GM19438 (cell line): ENCODE measurements at regions not wholly inside any gene's neighbourhood (a gene's known extent, or its start where the extent isn't known, plus 50 kb on each side); places are given as distances from the start of the nearest gene placed in this dataset.
"Not testable (repeated sequence)": the region's sequence is repeated elsewhere in the genome, so short reads cannot be mapped to it uniquely, and the experiment has no call there.

Experiments
- ATAC-seq: cut with Tn5 transposase; IDR thresholded peaks from one replicate; pipeline ENCODE4 v1.9.1; 2021; ENCODE audit warnings: low read depth; ENCODE audit not compliant: unreplicated experiment

DNA sequence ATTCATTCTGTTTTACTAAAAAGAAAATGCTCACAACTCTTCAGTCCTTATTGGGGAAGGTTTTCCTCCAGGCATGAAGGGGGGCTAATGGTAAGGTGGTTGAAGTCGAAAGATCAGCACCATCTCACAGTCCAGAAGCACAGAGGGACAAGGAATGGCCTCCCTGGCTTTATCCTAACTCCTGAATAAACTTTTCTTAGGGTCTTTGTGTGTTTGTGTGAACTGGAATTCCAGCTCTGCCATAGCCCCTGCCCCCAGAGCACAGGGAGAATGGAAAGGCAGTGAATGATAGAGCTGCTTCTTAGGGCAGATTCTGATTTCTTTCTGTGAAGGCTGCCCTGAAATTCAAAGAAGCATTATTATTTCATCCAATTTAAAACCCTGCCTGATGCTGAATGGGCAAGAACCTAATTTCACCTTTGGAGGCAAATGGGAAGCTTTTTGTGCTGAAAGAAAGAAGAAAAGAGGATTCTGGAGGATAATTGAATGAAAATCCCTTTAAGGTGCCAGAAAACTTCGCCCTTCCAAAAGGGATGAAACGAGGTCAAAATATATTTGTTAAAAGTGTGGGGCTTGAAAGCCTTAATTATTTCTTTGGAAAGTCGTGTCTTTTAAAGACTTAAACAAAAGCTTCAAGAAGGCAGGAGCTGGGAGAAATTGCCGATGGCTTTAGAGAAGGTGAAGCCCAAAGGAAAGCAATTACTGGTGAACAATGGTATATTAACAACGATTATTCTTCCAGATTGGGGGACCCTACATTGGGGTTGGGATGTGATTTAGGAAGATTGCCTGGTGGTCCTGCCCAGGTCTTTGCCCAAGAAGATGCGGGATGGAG lies 259.9 kb upstream of the RGMA start:
- ATAC-seq: no peak

DNA sequence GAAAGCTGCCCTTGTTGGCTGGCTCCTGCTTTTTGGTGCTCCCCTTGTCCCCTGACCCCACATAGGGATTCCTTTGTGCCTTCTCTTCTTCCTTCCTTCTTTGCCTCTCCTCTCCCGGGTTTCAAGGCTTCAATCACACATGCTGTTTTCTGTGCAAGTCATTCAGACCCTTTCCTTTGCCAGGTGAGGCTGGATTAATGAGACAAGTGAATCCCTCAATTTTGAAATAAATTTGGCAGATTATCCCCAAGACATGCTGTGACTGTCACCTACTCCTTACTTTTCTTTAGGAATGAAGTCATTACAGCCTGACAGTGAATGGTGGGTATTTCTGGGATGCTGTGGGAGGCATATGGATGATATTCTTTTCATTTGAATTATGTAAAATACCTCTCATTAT lies 259.0 kb upstream of the RGMA start:
- ATAC-seq: no peak

DNA sequence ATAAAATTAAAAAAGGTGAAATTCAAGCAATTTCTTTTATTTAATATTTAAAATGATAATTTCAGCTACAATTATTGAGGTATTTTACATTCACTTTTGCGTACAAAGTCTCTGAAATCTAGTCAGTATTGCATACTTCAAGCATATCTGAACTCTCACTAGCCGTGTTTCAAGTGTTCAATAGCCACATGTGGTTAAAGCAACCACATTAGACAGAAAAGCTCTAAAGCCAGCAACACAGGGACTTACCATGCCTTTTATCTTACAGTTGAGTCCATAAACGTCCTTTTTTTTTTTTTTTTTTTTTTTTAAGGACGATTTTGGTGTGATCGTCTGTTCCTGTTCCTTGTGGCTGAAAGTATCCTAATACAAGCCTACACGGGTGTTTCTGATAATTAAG lies 257.0 kb upstream of the RGMA start:
- ATAC-seq: no peak

DNA sequence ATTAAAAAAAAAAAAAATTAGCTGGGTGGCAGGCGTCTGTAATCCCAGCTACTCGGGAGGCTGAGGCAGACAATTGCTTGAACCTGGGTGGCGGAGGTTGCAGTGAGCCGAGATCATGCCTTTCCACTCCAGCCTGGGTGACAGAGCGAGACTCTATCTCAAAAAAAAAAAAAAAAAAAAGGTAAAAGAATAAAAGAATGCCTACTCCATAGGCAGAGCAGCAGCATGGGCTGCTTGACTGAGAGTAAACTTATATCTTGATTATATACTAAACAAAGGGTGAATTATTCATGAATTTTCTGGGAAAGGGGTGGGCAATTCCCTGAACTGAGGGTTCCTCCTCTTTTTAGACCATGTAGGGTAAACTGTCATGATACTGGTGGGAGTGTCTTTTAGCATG lies 254.4 kb upstream of the RGMA start:
- ATAC-seq: not testable (repeated sequence)

DNA sequence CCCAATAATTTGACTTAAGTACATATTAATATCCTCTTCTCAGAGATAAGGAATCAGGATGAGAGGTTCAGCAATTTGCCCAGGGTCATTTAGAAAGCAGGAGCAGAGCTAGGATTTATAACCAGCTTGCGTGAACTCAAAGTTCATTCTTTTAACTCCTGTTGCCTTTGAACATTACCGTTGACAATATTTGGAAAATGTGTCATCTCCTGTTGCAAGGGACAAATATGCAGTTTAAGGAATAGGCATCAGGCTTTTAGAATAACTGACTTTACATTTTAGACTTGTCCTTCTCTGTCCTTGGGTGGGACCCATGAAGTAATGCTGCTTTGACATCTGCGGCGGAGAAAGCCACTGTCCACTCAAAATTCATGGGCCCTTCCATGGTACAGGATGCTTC lies 252.2 kb upstream of the RGMA start:
- ATAC-seq: no peak

DNA sequence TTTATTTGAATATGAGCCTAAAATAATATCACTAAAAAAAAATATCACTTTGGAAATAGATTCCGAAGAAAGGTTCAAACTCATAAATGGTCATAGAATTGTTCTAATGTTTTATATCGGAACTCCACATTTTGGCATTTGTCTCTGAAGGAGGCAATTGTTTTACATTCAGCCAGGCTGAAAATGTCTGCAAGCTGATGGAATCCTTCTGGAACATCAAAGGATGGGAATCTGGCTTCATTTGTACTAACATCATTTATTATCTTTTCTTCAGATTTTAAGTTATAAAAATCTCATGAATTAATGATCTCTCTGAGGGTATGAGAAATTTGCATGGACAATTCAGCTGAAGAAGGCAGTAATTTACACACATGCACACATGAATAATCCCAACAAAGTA lies 251.4 kb upstream of the RGMA start:
- no peak for ATAC-seq

DNA sequence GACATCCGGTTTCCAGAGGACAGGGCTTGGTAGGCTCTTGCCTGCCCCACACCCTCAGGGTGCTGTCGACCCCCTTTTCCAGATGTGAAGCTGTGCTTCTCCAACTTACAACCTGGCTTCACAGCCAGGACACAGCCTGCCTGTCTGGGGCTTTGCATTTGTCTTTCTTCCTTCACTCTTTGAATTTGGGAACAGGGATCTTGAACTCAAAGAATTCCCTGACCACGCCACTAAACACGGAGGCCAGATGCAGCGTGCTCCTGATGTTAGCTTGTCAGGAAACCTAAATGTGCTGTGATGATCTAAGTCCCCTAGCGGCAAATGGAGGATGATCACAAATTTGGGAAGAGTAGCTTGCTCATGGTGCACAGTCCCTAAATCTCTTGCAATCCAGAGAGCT lies 244.8 kb upstream of the RGMA start:
- no peak for ATAC-seq

DNA sequence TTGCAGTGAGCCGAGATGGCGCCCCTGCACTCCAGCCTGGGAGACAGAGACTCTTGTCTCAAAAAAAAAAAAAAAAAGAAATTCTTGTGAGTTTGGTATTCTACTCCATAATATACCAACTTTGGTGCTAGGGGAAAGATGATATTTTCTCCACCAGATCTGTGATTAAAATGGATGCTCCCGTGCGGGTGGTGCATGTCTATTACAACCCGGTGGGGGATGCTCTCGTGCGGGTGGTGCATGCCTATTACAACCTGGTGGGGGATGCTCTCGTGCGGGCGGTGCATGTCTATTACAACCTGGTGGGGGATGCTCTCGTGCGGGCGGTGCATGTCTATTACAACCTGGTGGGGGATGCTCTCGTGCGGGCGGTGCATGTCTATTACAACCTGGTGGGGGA lies 244.1 kb upstream of the RGMA start:
- not testable (repeated sequence) for ATAC-seq

DNA sequence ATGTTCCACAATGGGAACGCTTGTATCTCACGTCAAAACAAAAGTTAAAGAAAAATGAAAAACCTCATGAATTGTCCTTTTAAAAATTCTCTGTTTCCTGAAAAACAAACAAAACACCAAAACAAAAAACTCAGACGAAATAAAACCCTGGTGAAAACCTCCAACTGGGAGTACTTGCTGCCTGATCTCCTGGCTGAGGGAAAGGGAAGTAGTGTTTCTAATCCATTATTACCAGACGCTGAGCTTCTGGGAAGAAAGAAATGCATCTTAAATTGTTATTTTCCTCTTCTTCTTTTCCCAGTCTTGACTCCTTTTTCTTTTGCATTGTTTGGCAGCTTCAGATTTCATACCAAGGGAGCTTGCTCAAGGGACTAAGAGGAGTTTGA lies 243.2 kb upstream of the RGMA start:
- no peak for ATAC-seq

DNA sequence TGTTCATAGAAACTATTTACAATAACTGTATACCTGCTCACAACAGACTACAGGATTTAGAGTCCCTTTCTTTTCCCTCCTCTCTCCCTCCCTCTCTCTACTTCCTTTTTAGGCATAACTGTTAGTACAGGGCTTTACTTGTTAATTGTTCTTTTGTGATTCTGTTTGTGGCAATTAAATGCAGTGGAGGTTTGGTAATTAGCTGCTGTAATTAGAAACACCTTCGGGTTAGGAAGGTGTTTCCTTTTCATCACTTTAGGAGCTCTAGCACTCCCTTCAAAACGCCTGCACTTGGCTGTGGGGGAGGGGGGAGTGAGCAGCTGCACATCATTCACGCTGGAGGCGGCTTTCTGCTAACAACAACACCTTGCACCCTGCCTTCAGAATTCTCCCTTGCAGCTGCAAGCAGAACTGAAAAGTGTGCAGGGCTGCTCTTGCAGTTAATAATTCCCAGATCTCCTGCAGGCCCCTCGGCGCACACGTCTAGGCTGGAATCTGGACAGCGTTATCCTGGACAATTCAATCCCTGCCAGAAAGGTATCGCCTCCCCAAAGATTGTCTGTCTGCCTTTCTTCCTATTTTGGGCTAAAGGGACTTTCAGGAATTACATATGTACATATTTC lies 242.6 kb upstream of the RGMA start:
- no peak for ATAC-seq

DNA sequence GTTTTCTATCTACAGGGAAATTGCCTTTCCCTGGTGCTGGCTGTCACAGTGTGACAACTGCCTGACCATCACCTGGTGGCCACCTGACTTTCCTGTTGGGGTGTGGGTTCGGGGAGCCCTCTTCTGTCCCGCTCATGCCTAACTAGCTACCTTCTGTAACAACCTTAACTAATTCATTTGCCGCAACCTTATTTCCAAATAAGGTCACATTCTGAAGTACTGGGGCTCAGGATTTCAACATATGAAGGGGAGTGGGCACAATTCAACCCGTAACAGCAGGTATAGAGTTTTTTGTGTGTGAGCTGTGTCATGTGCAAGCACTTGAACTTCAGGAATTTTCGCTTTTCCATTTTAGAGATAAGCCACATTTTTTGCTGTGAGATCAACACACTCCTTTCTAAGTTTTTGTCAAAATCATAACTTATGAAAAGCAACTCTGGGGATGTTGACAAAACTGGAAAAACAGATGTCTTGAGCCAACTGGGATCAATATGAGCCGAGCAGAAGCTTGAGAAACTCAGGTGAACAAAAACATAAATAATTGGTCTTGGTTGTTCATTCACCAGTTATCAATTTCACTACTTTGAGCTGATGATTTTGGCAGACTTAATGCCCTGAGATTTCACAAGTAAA lies 242.0 kb upstream of the RGMA start:
- ATAC-seq: no peak

DNA sequence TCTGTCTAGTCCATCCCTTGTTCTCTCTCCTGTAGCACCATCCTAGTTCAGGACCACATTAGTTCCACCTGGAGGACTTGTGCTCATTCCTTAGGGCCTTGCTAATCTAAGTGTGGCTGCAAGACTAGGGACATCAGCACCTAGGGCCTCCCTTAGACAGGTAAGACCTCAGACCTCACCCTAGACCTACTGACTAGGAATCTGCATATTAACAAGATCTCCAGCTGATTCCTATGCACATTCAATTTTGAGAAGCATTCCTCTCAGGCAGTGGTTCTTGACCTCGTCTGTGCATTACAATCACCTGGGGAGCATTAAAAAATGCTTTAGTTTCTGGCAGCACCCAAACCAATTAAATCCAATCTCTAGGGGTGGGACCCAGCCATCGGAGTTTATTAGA lies 238.4 kb upstream of the RGMA start:
- no peak for ATAC-seq

DNA sequence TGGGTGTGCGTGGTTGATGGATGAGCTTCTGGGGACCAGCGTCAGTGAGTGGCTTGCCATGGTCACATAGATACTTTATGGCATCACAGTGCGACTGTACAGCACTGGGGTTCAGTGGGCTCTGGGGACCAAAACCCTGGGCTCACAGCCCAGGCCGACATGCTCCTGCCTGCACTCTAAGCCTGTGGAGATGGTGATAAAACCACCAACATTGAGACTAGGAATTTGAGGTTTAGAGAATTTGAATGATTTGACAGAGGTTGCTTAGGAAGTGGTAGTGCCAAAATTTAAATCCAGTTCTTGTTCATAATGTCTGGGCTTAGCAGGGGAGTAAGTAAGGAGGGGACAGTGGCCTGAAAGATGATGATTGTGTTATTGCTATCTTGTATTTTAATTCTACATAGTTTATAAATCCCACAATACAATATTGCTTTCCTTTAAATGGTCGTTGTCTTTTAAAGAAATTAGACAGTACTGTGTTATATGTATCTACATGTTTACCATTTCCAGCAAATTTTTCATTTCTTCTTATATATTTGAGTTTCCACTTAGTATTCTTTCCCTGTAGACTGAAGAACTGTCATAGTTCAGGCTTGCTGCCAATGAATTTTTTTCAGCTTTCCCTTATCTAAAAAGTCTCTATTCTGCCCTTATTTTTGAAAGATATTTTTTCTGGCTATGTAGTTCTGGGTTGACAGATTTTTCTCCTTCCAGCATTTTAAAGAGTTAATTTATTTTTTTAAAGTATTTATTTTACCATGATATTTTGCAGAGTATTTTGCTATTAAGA lies 235.4 kb upstream of the RGMA start:
- no peak for ATAC-seq

DNA sequence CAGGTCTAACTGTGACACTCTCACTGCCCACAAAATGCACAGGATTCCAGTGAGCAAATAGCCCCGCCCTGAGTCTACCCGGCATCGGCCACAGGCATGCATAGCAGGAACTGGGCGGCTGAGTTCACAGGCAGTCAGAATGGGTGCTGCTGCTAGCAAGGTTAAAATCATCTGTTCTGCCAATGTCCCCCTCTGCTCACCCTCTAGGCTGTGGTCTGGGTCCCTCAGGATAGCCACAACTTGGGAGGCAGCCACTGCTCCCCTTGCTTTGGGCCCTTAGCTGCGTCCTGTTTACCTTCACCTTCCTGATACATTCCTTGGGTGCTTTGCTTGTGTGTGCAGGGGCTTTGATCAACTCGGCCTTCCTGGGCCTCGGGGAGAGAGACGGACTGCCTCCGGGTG lies 232.9 kb upstream of the RGMA start:
- ATAC-seq: no peak

DNA sequence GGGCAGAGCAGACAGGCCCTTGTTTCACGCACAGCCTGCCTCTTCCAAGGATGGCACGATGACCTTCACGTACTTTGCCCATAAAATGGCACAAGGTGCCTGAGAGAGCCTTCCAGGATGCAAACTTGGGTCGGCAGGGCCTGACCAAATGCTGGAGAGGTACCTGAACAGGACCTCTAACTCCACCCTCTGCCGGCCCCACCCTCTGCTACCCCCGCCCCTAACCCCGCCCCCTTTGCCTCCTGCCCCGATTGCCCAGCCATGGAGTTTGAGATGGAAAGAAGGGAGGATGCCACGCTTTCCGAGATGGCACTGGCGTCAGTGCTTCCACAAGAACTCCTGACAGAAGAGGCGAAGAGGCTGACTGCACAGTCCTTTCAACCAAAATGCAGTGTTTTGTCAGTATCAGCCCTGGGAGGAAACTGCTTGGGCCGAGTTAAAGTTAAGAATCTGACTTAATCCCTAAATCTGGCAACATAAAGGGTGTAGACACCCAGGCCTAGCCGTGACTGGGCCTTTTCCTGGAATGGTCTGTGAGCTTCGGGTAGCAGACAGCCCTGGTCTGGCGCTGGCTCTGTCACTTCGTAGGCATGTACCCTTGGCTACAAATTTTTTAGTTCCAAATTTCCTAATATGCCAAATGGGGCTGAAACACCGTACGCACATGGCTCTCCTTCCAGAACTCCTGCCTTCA lies 230.3 kb upstream of the RGMA start:
- ATAC-seq: no peak

DNA sequence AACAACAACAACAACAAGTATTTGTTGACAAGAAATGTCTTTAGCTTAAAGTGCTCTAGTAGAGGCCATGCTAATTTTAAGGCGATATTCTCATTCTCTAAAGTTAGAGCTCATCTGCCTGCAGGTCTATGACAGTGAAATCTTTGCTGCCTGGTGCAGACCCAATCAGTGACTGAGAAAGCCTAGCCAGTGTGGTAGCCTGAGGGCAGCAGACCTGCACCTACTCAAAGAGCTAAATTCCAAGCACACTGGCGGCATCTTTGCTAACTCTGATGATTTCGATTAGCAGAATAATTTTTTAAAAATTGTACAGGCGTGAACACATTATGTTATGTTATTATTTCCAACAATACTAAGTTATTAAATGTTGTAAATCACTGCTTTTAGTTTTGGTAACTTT lies 228.8 kb upstream of the RGMA start:
- ATAC-seq: no peak

DNA sequence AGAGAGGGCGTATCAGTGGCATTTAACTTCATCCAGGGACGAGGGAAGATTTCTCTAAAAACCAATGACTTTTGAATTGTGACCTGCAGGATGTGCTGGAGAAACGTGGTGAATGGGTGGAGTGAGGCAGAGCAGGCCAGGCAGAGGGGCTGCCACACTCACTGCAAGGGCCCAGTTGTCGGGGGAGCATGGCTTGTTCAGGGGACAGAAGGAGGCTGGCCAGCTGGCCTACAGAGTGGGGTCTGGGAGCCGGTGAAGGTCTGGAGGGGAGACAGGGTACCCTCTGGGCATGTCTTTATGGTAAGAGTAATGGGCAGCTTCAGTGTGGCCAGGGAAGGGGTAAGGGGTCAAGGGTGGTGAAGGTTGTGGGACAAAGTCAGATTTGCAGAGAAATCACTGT lies 225.2 kb upstream of the RGMA start:
- ATAC-seq: no peak

DNA sequence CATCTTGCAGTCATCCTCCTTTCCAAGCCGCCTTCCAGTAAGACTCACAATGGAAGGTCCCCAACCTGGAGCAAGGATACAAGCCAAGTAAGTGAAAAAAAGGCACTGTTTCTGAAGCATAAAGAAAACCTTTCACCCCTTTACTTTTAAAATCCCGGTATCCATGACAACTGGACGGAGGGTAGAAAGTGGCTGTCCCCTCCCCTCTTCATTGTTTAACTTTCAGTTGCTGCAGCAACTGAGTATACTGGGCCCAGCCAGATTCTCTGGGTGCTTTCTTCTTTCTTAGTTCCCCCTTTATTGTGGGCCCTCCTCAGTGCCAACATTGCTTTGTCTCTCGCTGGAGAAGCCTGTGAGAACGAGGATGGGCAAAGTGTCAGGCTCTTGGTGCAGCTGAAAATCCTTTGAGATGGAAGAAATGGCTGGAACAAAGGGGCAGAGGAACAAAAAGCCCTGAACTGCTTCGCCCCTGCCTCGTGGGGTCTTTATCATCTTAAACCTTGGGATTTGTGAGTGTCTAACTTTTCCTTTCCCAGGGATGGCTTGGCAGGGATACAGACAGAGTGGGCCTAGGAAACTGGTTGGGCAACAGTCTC lies 224.0 kb upstream of the RGMA start:
- no peak for ATAC-seq

DNA sequence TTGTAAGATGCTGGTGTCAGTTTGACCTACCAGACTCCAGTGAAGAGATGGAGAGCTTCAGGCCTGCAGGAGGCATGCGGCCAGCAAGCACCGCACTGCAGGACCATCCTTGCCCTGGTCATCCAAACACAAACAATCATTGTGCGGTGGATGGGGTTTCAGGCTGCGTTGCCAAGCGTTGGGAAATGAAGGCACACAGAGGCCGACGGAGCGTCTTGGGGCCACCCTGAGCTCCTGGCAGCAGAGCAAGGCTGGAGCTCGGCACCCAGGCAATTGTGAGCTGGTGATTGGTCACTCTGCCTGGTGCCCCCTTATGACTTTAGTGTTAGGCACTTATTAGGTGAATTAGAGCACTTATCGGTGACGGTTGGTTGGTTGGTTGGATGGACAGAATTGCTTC lies 222.6 kb upstream of the RGMA start:
- no peak for ATAC-seq

DNA sequence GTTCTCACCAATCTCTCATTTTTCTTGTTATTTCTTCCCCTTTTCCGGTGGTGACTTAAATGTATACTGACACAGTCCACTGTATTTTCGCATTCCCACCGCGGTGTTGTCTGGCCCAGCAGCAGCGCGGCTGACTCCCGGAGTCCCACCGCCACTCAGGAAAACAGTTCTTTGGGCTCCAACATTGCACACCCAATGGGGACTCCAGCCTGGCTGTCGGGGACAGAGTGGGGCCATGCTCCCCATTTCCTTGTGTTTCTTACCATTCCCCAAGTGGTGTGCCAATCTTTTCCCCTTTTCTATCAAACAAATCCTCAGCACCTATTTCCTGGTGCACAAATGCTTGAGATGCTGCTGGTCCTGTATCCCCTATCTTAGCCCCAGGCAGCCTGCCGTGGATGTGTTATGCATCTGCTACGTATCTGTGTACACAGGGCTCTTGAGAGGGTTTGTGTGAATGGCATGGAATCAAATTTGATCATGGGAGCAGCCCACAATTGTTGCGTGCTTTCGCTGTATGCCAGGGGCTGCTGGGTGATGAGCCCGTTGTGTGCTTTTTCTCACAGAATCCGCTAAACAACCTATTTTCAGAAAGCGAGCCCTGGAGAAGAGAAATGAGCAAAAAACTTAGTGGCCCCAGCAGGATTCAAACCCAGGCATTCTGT lies 219.1 kb upstream of the RGMA start:
- no peak for ATAC-seq
